ENCODE measurements at regions not wholly inside any gene's neighbourhood (a gene's known extent, or its start where the extent isn't known, plus 50 kb on each side); places are given as distances from the start of the nearest gene placed in this dataset.
"Not testable (repeated sequence)": the region's sequence is repeated elsewhere in the genome, so short reads cannot be mapped to it uniquely, and the experiment has no call there.

GRCh38 chr6:158920311-158920905 lies 79.6 kb downstream of the RSPH3 start:
- no peak for DNase-seq

GRCh38 chr6:158919865-158920264 lies 80.1 kb downstream of the RSPH3 start:
- no peak for DNase-seq

- DNase-seq = no peak
Observed at GRCh38 chr6:158916617-158917016, 83.4 kb downstream of the RSPH3 start.

GRCh38 chr6:158914923-158915322 lies 85.1 kb downstream of the RSPH3 start:
- DNase-seq = no peak

- no peak for DNase-seq
Observed at GRCh38 chr6:158913580-158913979, 86.4 kb downstream of the RSPH3 start.

GRCh38 chr6:158912655-158913054 lies 87.3 kb downstream of the RSPH3 start:
- DNase-seq = no peak

GRCh38 chr6:158911746-158912480 lies 88.1 kb downstream of the RSPH3 start:
- DNase-seq = peak; percentile 5

GRCh38 chr6:158910484-158911440 lies 89.2 kb downstream of the RSPH3 start:
- DNase-seq = no peak

- DNase-seq = no peak
Observed at GRCh38 chr6:158909938-158910337, 90.1 kb downstream of the RSPH3 start.

- DNase-seq = no peak
Observed at GRCh38 chr6:158908606-158909005, 89.4 kb upstream of the EZR start.

GRCh38 chr6:158907931-158908330 lies 88.8 kb upstream of the EZR start:
- no peak for DNase-seq

- no peak for DNase-seq
Observed at GRCh38 chr6:158906926-158907325, 87.8 kb upstream of the EZR start.

- no peak for DNase-seq
Observed at GRCh38 chr6:158905277-158905676, 86.1 kb upstream of the EZR start.

- no peak for DNase-seq
Observed at GRCh38 chr6:158903801-158904200, 84.6 kb upstream of the EZR start.

GRCh38 chr6:158900663-158901312 lies 81.6 kb upstream of the EZR start:
- no peak for DNase-seq

GRCh38 chr6:158897236-158897635 lies 78.1 kb upstream of the EZR start:
- DNase-seq = no peak

- no peak for DNase-seq
Observed at GRCh38 chr6:158895661-158896060, 76.5 kb upstream of the EZR start.

- no peak for DNase-seq
Observed at GRCh38 chr6:158894193-158894592, 75.0 kb upstream of the EZR start.

- DNase-seq = no peak
Observed at GRCh38 chr6:158892266-158892665, 73.1 kb upstream of the EZR start.

GRCh38 chr6:158891560-158891959 lies 72.4 kb upstream of the EZR start:
- DNase-seq = not testable (repeated sequence)

GRCh38 chr6:158888171-158888570 lies 69.0 kb upstream of the EZR start:
- DNase-seq = not testable (repeated sequence)

- not testable (repeated sequence) for DNase-seq
Observed at GRCh38 chr6:158886346-158886977, 67.3 kb upstream of the EZR start.

- not testable (repeated sequence) for DNase-seq
Observed at GRCh38 chr6:158881884-158882283, 62.7 kb upstream of the EZR start.

Data from NK-92 treated with Interleukin-12 subunit alpha and Interleukin-12 subunit beta, amount 100 ng/mL, for 24 hours (cell line).